ENCODE measurements at regions not wholly inside any gene's neighbourhood (a gene's known extent, or its start where the extent isn't known, plus 50 kb on each side); places are given as distances from the start of the nearest gene placed in this dataset.

GRCh38 chr1:25137521-25138395 is 94.5 kb downstream of the SYF2 start:
- H3K4me1 ChIP-seq (ENCODE audit: insufficient read depth, low read length) = no peaks in the 10 kb centered on the region
- Mint-ChIP-seq H3K27me3 (peaks cover 15 to 39% of the 10 kb centered on the region in 2 donors), H3K36me3 (peaks cover 0 to 3% (median 0%) of the 10 kb centered on the region in 3 donors), H3K4me1 (no peaks in the 10 kb centered on the region), H3K4me3 (no peak overlapping the region), H3K9me3 (no peaks in the 10 kb centered on the region), H3K27ac (no peak overlapping the region)
- no peaks in the 10 kb centered on the region for H3K9me3 ChIP-seq (ENCODE audit: low read length)
- ChIA-PET CTCF (interaction anchor here (1.5 to 2.1 kb wide), 2 partner anchors 10 to 290 kb away, joined by 5 to 7 read pairs; no protein-coding TSS in a partner anchor), POLR2A (no interaction called here)
- no peak overlapping the region for H3K4me3 ChIP-seq (ENCODE audit: low read length)
- H3K27ac ChIP-seq (ENCODE audit: low read depth, low read length) = no peak overlapping the region
- no peaks in the 10 kb centered on the region for H3K36me3 ChIP-seq (ENCODE audit: insufficient read depth, low read length)
- peaks cover 10% of the 10 kb centered on the region for H3K27me3 ChIP-seq (ENCODE audit: insufficient read depth, low read length, poor library complexity, severe bottlenecking)
- DNase-seq = no peak

GRCh38 chr1:25137106-25137505 is 95.2 kb downstream of the SYF2 start:
- peaks cover 0 to 3% (median 0%) of the 10 kb centered on the region in 3 donors for H3K36me3 Mint-ChIP-seq
- H3K36me3 ChIP-seq (ENCODE audit: insufficient read depth, low read length) = no peaks in the 10 kb centered on the region
- no peaks in the 10 kb centered on the region for H3K9me3 Mint-ChIP-seq
- H3K27me3 ChIP-seq (ENCODE audit: insufficient read depth, low read length, poor library complexity, severe bottlenecking) = peaks cover 10% of the 10 kb centered on the region
- ChIA-PET CTCF (no interaction called here), POLR2A (no interaction called here)
- no peaks in the 10 kb centered on the region for H3K9me3 ChIP-seq (ENCODE audit: low read length)
- no peak overlapping the region for H3K4me3 ChIP-seq (ENCODE audit: low read length)
- H3K27ac Mint-ChIP-seq = no peak overlapping the region
- peaks cover 16 to 39% of the 10 kb centered on the region in 2 donors for H3K27me3 Mint-ChIP-seq
- H3K4me1 Mint-ChIP-seq = no peaks in the 10 kb centered on the region
- H3K4me3 Mint-ChIP-seq = no peak overlapping the region
- H3K27ac ChIP-seq (ENCODE audit: low read depth, low read length) = no peak overlapping the region
- no peak for DNase-seq
- H3K4me1 ChIP-seq (ENCODE audit: insufficient read depth, low read length) = no peaks in the 10 kb centered on the region

- Mint-ChIP-seq H3K4me3 (no peak overlapping the region), H3K9me3 (no peaks in the 10 kb centered on the region), H3K36me3 (peaks cover 0 to 3% (median 0%) of the 10 kb centered on the region in 3 donors), H3K27me3 (peaks cover 13 to 35% of the 10 kb centered on the region in 2 donors), H3K27ac (no peak overlapping the region), H3K4me1 (no peaks in the 10 kb centered on the region)
- no peak for DNase-seq
- H3K27ac ChIP-seq (ENCODE audit: low read depth, low read length) = no peak overlapping the region
- POLR2A ChIA-PET = no interaction called here
- no peaks in the 10 kb centered on the region for H3K36me3 ChIP-seq (ENCODE audit: insufficient read depth, low read length)
- CTCF ChIA-PET = no interaction called here
- H3K4me3 ChIP-seq (ENCODE audit: low read length) = no peak overlapping the region
- H3K4me1 ChIP-seq (ENCODE audit: insufficient read depth, low read length) = no peaks in the 10 kb centered on the region
- H3K27me3 ChIP-seq (ENCODE audit: insufficient read depth, low read length, poor library complexity, severe bottlenecking) = peaks cover 10% of the 10 kb centered on the region
- no peaks in the 10 kb centered on the region for H3K9me3 ChIP-seq (ENCODE audit: low read length)
Measured at GRCh38 chr1:25135909-25136308, 96.4 kb downstream of the SYF2 start.

GRCh38 chr1:25134801-25135461 is 97.4 kb downstream of the SYF2 start:
- peaks cover 0 to 3% (median 0%) of the 10 kb centered on the region in 3 donors for H3K36me3 Mint-ChIP-seq
- no peaks in the 10 kb centered on the region for H3K9me3 ChIP-seq (ENCODE audit: low read length)
- H3K4me3 ChIP-seq (ENCODE audit: low read length) = no peak overlapping the region
- H3K9me3 Mint-ChIP-seq = no peaks in the 10 kb centered on the region
- ChIA-PET POLR2A (no interaction called here), CTCF (no interaction called here)
- H3K27ac Mint-ChIP-seq = no peak overlapping the region
- no peak overlapping the region for H3K27ac ChIP-seq (ENCODE audit: low read depth, low read length)
- H3K4me1 ChIP-seq (ENCODE audit: insufficient read depth, low read length) = no peaks in the 10 kb centered on the region
- H3K27me3 ChIP-seq (ENCODE audit: insufficient read depth, low read length, poor library complexity, severe bottlenecking) = peaks cover under 1% of the 10 kb centered on the region
- no peaks in the 10 kb centered on the region for H3K36me3 ChIP-seq (ENCODE audit: insufficient read depth, low read length)
- DNase-seq = no peak
- no peaks in the 10 kb centered on the region for H3K4me1 Mint-ChIP-seq
- H3K4me3 Mint-ChIP-seq = no peak overlapping the region
- peaks cover 8 to 28% of the 10 kb centered on the region in 2 donors for H3K27me3 Mint-ChIP-seq

- Histone ChIP-seq H3K36me3 (ENCODE audit: insufficient read depth, low read length) (no peaks in the 10 kb centered on the region), H3K4me3 (ENCODE audit: low read length) (no peak overlapping the region), H3K27me3 (ENCODE audit: insufficient read depth, low read length, poor library complexity, severe bottlenecking) (no peaks in the 10 kb centered on the region), H3K9me3 (ENCODE audit: low read length) (no peaks in the 10 kb centered on the region), H3K27ac (ENCODE audit: low read depth, low read length) (no peak overlapping the region), H3K4me1 (ENCODE audit: insufficient read depth, low read length) (no peaks in the 10 kb centered on the region)
- H3K27me3 Mint-ChIP-seq = peaks cover 9 to 22% of the 10 kb centered on the region in 2 donors
- no peaks in the 10 kb centered on the region for H3K4me1 Mint-ChIP-seq
- CTCF ChIA-PET = no interaction called here
- DNase-seq = no peak
- peaks cover 0 to 2% (median 0%) of the 10 kb centered on the region in 3 donors for H3K36me3 Mint-ChIP-seq
- no peak overlapping the region for H3K27ac Mint-ChIP-seq
- H3K4me3 Mint-ChIP-seq = no peak overlapping the region
- H3K9me3 Mint-ChIP-seq = no peaks in the 10 kb centered on the region
- POLR2A ChIA-PET = no interaction called here
Measured at GRCh38 chr1:25134307-25134706, 98.0 kb downstream of the SYF2 start.

GRCh38 chr1:25131794-25132193 is 100.5 kb downstream of the SYF2 start:
- H3K4me3 ChIP-seq (ENCODE audit: low read length) = no peak overlapping the region
- no peaks in the 10 kb centered on the region for H3K27me3 ChIP-seq (ENCODE audit: insufficient read depth, low read length, poor library complexity, severe bottlenecking)
- H3K36me3 ChIP-seq (ENCODE audit: insufficient read depth, low read length) = no peaks in the 10 kb centered on the region
- DNase-seq = no peak
- peaks cover 7% of the 10 kb centered on the region in 2 donors for H3K27me3 Mint-ChIP-seq
- no peaks in the 10 kb centered on the region for H3K4me1 ChIP-seq (ENCODE audit: insufficient read depth, low read length)
- POLR2A ChIA-PET = no interaction called here
- no peak overlapping the region for H3K4me3 Mint-ChIP-seq
- H3K27ac Mint-ChIP-seq = peak overlapping the region in 1 of 8 donors; percentile 6
- H3K36me3 Mint-ChIP-seq = no peaks in the 10 kb centered on the region
- no peaks in the 10 kb centered on the region for H3K9me3 ChIP-seq (ENCODE audit: low read length)
- H3K4me1 Mint-ChIP-seq = peaks cover 0 to 8% (median 0%) of the 10 kb centered on the region in 3 donors
- CTCF ChIA-PET = no interaction called here
- H3K9me3 Mint-ChIP-seq = no peaks in the 10 kb centered on the region
- no peak overlapping the region for H3K27ac ChIP-seq (ENCODE audit: low read depth, low read length)

- no peak for DNase-seq
- Histone ChIP-seq H3K36me3 (ENCODE audit: insufficient read depth, low read length) (no peaks in the 10 kb centered on the region), H3K4me3 (ENCODE audit: low read length) (no peak overlapping the region), H3K27ac (ENCODE audit: low read depth, low read length) (no peak overlapping the region), H3K4me1 (ENCODE audit: insufficient read depth, low read length) (no peaks in the 10 kb centered on the region), H3K27me3 (ENCODE audit: insufficient read depth, low read length, poor library complexity, severe bottlenecking) (no peaks in the 10 kb centered on the region), H3K9me3 (ENCODE audit: low read length) (no peaks in the 10 kb centered on the region)
- peaks cover 4 to 7% of the 10 kb centered on the region in 2 donors for H3K27me3 Mint-ChIP-seq
- no peak overlapping the region for H3K27ac Mint-ChIP-seq
- H3K4me3 Mint-ChIP-seq = no peak overlapping the region
- CTCF ChIA-PET = no interaction called here
- POLR2A ChIA-PET = no interaction called here
- no peaks in the 10 kb centered on the region for H3K9me3 Mint-ChIP-seq
- H3K4me1 Mint-ChIP-seq = peaks cover 0 to 8% (median 0%) of the 10 kb centered on the region in 3 donors
- H3K36me3 Mint-ChIP-seq = no peaks in the 10 kb centered on the region
Measured at GRCh38 chr1:25130895-25131294, 101.4 kb downstream of the SYF2 start.

GRCh38 chr1:25129380-25129779 is 102.9 kb downstream of the SYF2 start:
- Mint-ChIP-seq H3K27ac (no peak overlapping the region), H3K9me3 (no peaks in the 10 kb centered on the region), H3K36me3 (no peaks in the 10 kb centered on the region), H3K4me1 (peaks cover 0 to 8% (median 0%) of the 10 kb centered on the region in 3 donors), H3K27me3 (peaks cover 4 to 10% of the 10 kb centered on the region in 2 donors), H3K4me3 (no peak overlapping the region)
- ChIA-PET CTCF (no interaction called here), POLR2A (no interaction called here)
- DNase-seq = no peak
- Histone ChIP-seq H3K27me3 (ENCODE audit: insufficient read depth, low read length, poor library complexity, severe bottlenecking) (no peaks in the 10 kb centered on the region), H3K36me3 (ENCODE audit: insufficient read depth, low read length) (no peaks in the 10 kb centered on the region), H3K27ac (ENCODE audit: low read depth, low read length) (no peak overlapping the region), H3K4me1 (ENCODE audit: insufficient read depth, low read length) (no peaks in the 10 kb centered on the region), H3K9me3 (ENCODE audit: low read length) (no peaks in the 10 kb centered on the region), H3K4me3 (ENCODE audit: low read length) (no peak overlapping the region)
